ENCODE measurements at regions not wholly inside any gene's neighbourhood (a gene's known extent, or its start where the extent isn't known, plus 50 kb on each side); places are given as distances from the start of the nearest gene placed in this dataset.

DNA sequence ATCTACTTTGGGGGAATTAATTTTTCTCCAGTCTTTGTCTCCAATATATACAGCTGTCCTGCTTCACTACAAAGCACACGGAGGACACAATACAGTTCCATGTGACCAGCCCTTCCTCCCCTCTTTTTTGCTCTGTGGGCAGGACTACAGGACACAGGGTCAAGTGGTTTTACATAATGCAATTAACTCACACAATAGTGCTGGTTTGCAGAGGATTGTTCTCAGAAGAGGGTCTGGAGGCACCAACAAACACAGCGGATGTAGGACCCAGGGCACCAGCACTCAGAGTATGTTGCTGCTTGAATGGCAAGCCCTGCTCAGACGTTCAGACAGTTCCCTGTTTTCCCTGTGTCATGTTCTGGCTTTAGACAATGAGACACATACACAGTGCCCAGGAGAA is 52.0 kb upstream of the NPTX2 start:
- DNase-seq (ENCODE audit: low read depth in 2 of 2), result no peak

- DNase-seq (ENCODE audit: low read depth in 2 of 2), result no peak
Measured at GRCh38 chr7:98562871-98563495, 54.1 kb upstream of the NPTX2 start.

DNA sequence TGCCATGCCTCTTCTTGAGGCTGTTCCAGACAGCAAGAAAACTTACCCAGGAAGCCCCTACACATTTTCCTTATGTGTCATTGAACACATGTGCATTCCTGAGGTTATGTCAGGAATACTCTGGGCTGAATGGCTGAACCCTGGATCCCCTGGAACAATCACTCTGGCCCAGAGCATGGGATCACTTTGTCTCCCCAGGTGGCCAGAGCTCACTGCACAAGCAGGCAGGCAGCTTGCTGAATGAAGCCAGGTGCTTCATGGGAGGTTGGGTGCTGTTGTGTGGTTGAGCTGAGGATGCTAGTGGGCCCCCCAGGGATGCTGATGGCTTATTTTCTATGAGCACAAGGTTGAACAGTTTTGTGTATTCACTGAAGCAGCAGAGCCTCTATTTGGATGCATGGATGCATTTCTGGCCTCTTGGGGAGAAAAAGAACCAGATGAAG is 54.7 kb upstream of the NPTX2 start:
- DNase-seq (ENCODE audit: low read depth in 2 of 2), result no peak

GRCh38 chr7:98559958-98560357 is 57.1 kb upstream of the NPTX2 start:
- no peak for DNase-seq (ENCODE audit: low read depth in 2 of 2)

DNA sequence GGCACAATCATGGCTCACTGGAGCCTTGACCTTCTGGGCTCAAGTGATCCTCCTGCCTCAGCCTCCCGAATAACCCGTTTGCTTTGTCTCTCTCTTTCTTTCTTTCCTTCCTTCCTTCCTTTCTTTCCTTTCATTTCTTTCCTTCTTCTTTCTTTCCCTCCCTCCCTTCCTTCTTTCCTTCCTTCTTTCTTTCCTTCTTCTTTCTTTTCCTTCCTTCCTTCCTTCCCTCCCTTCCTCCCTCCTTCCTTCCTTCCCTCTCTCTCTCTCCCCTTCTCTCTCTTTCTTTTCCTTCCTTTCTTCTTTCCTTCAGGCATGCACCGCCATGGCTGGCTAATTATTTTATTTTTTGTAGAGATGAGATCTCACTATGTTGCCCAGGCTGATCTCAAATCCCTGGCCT is 57.9 kb upstream of the NPTX2 start:
- DNase-seq (ENCODE audit: low read depth in 2 of 2), result no peak

- DNase-seq (ENCODE audit: low read depth in 2 of 2), result no peak
Measured at GRCh38 chr7:98557538-98558031, 59.5 kb upstream of the NPTX2 start.

DNA sequence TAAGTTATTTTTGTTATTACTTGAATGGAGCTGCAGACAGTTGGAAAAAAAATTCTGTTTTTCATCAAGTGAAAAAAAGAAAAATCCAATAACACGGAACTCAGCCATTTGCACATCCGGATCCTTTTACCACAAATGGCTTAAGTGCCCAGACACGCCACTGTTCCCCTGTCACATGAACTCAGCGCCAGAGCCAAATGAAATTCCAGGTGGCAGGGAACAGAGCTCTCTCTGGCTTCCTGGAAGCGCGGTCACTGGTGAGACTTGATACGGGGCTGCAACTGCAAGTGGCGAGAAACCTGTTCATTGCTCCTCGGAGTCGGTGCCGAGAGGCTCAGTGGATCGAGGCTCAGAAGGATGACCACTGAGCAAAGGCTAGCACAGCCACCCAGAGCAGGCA is 60.8 kb upstream of the NPTX2 start:
- DNase-seq (ENCODE audit: low read depth in 2 of 2), result no peak

GRCh38 chr7:98555403-98555802 is 61.7 kb upstream of the NPTX2 start:
- no peak for DNase-seq (ENCODE audit: low read depth in 2 of 2)

DNA sequence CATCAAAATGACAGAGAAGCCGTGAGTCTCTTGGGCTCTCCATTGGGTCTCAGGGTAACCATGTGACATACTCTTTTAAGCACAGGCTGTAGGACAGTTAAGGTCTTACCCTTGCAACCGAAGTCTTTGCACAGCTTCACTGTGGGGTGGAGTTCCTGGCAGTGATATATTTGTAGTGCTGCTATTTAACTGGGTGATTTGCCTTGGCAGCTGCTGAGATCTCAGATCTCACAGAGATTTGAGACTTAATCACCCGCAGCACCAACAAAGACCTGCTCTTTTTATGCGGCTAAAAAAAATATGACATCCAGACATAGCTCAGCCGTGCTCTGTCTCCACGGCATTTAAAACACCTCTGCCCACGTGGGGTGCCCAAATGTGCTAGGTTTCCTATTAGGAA is 63.4 kb upstream of the NPTX2 start:
- no peak for DNase-seq (ENCODE audit: low read depth in 2 of 2)

- DNase-seq (ENCODE audit: low read depth in 2 of 2), result no peak
Measured at GRCh38 chr7:98551611-98552273, 65.3 kb upstream of the NPTX2 start.

DNA sequence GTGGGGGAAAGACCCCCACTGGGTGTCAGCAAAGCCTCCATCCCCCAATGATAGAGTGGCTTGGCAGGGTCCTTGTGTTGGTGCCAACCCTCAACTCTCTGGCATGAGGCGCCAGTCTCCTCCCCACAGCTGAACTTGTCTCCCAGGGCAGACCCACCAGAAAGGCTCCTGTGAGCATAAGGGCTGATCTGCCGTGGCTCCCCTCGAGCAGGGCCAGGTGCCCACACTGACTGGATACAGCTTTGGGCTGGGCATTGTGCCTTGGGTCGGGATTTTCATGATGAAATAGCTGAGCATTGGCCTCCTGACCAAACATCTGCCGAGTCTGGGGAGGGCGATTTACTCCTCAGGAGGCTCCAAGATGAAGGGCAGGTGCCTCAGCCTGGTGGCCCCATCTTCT is 68.1 kb upstream of the NPTX2 start:
- DNase-seq (ENCODE audit: low read depth in 2 of 2), result no peak

DNA sequence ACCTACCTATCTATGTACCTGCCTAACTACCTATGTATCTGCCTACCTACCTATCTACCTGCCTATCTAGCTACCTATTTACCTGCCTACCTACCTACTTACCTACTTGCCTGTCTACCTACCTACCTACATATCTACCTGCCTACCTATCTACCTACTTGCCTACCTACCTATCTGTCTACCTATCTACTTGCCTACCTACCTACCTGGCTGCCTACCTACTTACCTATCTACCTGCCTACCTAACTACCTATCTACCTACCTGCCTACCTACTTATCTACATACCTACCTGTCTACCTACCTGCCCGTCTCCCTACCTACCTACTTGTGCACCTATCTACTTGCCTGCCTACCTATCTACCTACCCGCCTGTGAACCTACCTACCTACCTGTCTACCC is 68.7 kb upstream of the NPTX2 start:
- no peak for DNase-seq (ENCODE audit: low read depth in 2 of 2)

- no peak for DNase-seq (ENCODE audit: low read depth in 2 of 2)
Measured at GRCh38 chr7:98541101-98541500, 76.0 kb upstream of the NPTX2 start.

DNA sequence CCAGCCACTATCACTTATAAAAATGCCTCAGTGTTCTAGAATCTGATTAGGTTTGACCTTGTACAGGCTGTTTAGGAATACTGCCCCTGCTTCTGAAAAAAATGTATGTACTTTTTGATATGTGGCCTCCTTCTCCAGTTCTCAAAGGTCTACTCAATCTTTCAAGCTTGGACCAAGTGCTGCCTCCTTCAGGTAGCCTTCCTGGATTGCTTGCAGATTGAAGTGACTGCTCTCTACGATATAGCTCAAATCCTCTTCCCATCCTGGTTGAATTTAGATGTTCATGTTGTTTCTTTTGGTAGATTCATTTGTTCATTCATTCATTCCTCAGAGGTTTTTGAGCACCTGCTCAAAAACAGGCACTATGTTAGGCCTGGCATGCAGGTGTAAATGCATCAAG is 77.2 kb upstream of the NPTX2 start:
- DNase-seq (ENCODE audit: low read depth in 2 of 2), result no peak

- DNase-seq (ENCODE audit: low read depth in 2 of 2), result no peak
Measured at GRCh38 chr7:98536803-98537202, 80.3 kb upstream of the NPTX2 start.

GRCh38 chr7:98534493-98534892 is 82.6 kb upstream of the NPTX2 start:
- no peak for DNase-seq (ENCODE audit: low read depth in 2 of 2)

- no peak for DNase-seq (ENCODE audit: low read depth in 2 of 2)
Measured at GRCh38 chr7:98531717-98532116, 85.4 kb upstream of the NPTX2 start.

DNA sequence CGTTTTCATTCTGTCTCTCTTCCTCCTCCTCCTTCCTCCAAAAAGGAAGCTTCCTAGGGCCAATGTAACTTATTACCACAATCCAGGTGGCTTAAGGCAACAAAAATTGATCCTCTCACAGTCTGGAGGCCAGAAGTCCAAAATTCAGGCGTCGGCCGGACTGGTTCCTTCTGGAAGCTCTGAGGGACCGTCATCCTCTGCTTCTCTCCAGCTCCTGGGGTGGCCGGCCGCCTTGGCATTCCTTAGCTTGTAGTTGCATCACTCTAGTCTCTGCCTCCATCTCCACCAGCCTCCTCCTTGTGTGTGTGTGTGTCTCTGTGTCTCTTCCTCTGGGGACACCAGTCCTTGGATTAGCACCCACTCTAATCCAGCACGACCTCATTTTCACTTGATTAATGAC is 89.0 kb upstream of the NPTX2 start:
- DNase-seq (ENCODE audit: low read depth in 2 of 2), result no peak

DNA sequence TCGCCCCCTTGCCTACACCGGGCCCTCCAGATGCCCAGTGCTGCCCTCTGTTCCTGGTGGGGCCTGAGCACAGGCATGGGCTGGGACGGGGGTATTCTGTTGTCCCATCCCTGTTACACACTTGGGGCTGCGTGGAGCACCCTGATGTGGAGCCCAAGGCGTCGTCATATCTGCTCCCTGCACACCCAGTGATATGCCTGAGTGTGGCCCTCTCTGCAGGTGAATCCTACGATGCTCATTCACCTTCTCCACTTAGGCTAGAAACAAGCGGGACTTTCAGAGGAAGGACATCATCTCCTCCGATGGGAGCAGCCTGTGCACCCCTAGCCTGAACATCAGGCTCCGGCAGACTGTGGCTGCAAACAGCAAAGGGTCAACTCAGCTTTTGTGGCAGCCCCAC is 91.0 kb upstream of the NPTX2 start:
- no peak for DNase-seq (ENCODE audit: low read depth in 2 of 2)

DNA sequence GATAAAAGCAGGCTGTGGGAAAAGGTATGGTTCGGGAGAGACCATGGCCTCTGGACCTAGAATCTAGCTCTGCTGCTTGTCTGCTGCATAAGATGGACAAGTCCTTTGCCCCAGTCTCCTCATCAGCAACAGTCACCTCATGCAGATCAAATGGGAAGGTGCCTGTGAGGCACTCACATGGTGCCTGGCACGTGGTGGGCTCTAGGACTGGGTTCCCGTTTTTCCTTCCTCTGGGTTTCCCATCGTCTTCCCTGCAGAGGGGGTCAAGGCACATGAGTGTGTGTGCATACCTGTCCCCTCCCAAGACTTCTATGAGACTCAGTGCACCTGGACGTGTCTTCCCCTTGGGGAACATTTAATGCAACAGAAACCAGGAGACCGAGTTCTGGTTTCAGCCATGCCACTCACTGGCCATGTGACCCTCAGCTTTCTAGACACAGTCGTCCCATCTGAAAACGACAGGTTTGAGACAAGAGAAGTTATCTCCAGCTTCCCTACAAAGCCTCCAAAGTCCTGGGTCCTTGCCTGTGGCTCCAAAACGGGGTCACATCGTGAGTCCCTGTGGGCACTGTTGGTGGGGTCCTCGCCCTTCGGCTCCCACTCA is 95.9 kb upstream of the NPTX2 start:
- DNase-seq (ENCODE audit: low read depth in 2 of 2), result no peak

- DNase-seq (ENCODE audit: low read depth in 2 of 2), result no peak
Measured at GRCh38 chr7:98520356-98520951, 96.6 kb upstream of the NPTX2 start.

DNA sequence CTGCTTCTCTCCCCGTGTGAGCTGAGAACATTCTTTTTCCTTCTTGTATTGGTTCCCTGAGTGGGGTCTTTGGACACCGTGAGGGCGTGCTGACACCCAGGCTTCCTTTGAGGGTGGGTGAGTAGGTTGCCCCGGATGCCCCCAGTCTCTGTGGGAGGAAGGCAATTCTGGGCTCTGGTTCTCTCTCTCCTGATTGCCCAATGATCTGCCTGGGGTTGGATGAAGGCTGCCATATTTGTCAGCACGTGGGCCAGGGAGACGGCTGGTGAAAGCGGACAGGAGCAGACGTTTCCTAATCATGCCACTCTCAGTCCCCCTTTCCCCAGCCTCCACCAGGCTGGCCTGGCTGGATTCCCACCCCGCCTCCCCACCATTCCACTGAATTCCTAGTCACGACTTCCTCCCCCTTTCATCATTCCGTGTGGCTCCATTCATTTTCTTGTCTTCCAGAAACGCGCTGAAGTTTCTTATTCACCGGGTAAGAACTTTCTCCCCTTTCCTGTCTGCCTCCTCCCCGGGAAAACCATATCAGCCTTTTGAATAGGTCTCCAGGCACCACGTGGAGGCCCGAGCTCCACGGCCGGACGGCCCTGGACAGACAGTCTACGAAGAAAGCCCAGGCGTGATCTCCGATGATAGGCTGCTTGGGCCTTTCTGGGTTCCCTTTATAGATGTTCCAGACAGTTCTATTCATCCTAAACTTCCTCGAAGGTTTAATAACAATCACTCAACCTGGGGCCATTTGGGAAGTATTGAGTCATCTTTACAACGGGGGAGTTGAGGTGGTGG is 98.7 kb upstream of the NPTX2 start:
- no peak for DNase-seq (ENCODE audit: low read depth in 2 of 2)

All from stimulated activated CD4-positive, alpha-beta T cell treated with anti-CD3 and anti-CD28 coated beads, Interleukin-1b, Interleukin-23, amount 100 ng/mL, for 1 hour (primary cell).